HG03025 (cell line): ENCODE measurements at regions not wholly inside any gene's neighbourhood (a gene's known extent, or its start where the extent isn't known, plus 50 kb on each side); places are given as distances from the start of the nearest gene placed in this dataset.
"Not testable (repeated sequence)": the region's sequence is repeated elsewhere in the genome, so short reads cannot be mapped to it uniquely, and the experiment has no call there.

Experiments used
- ATAC-seq: cut with Tn5 transposase; IDR thresholded peaks from one replicate; pipeline ENCODE4 v1.9.1; 2021; ENCODE audit warnings: mild to moderate bottlenecking, moderate library complexity; ENCODE audit not compliant: unreplicated experiment, low FRiP score

GRCh38 chr1:104636581-104636980 is 886.9 kb downstream of the AMY1C start:
- ATAC-seq: no peak

GRCh38 chr1:104646233-104646632 is 896.5 kb downstream of the AMY1C start:
- ATAC-seq: no peak

- no peak for ATAC-seq
Measured at GRCh38 chr1:104648269-104648691, 898.6 kb downstream of the AMY1C start.

GRCh38 chr1:104664374-104664773 is 914.7 kb downstream of the AMY1C start:
- not testable (repeated sequence) for ATAC-seq

DNA sequence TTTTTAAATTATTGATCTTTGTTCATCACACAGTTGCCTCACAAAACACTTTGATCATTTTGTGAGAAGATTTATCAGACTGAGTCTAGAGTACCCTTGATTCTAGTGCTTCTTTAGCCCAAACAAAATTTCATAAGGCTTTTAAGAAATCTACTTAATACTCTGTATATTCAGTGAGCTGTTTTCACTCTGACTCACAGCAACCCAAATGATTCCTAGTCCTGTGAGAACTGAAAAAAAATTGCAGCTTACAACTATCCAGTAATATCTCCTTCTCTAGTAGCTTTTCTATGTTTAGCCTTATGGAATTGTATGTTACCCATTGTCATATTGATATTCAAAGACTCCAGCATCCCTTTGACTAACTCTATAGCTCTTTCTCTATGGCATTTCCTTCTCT is 915.6 kb downstream of the AMY1C start:
- no peak for ATAC-seq

DNA sequence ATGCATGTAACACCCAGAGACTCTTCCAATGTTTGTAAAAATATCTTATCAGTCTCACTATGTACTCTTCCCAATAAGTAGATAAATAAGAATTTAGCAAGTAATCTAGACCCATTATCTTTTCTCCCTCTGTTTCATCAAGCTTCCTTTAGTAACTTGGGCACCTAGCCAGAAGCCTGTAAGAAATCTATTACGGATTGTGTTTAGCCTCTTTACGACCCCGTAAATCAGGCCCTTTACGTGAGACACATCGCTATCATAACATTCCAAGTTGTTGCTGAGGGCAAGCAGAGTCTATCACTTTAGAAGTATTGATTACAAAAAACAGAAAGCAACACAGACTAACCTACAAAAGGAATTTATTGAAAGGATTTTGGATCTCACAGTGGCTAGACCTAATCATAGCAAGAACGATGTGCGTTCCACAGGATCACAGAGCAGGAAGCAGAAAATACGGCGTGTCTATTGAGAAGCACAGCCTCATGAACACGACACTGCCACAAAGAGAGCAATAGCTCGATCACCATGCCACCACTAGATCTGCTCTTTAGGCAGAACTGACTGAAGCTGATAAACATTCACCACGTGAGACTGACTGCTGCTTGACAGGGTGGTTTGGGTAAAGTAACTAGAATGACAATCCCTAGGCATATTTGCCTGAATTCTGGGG is 922.1 kb downstream of the AMY1C start:
- no peak for ATAC-seq

GRCh38 chr1:104699433-104699832 is 949.7 kb downstream of the AMY1C start:
- no peak for ATAC-seq

GRCh38 chr1:104702731-104703130 is 953.0 kb downstream of the AMY1C start:
- no peak for ATAC-seq

GRCh38 chr1:104706631-104707147 is 957.0 kb downstream of the AMY1C start:
- ATAC-seq: no peak

- ATAC-seq: no peak
Measured at GRCh38 chr1:104718752-104719151, 969.1 kb downstream of the AMY1C start.

DNA sequence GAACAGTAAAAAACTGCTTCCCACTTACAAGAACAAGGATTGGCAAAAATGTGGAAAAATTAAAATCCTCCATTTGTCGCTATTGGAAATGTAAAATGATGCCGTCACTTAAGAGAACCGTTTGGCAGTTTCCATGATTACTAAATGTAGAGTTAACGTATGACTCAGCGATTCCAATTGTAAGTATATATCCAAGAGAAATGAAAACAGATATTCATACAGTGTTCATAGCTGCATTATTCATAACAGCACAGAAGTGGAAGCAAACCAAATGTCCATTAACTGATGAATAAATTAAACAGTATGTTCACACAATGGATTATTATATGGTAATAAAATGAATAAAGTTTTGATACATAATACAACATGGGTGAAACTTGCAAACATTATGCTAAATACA is 971.0 kb downstream of the AMY1C start:
- ATAC-seq: no peak

GRCh38 chr1:104726917-104727316 is 977.2 kb downstream of the AMY1C start:
- no peak for ATAC-seq

DNA sequence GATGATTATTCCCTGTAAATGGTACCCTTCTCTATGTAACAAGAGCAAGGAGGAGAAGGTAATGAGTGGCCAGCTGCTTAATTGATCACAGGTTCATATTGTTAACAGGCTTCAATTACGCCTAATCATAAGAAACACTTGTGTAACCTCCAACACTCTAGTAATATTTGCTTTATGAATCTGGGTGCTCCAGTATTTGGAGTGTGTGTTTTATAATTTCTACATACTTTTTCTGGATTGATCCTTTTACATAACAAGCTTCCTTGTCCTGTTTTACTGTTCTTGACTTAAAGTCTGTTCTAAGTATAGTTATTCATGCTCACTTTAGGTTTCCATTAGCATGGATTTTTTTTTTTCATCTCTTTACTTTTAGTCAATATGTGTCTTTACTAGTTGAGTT is 984.2 kb downstream of the AMY1C start:
- ATAC-seq: no peak

DNA sequence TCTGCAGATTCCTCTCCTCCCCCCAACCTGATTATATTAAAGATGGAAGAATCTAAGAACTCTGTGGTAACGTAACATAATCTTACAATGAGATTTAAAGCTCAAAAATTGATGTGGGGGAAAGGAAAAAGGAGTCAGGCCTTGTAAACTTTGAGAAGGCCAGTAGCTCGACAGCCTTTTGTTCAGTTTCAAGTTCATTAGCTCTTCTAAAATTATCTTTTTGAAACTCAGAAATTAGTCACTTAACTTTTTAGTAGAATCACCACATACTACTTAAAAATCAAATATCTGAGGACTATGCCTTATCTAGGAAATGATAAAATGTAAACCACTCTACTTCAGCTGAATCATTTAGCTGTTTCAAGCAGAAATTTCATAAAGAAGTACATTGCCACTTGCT is 996.2 kb downstream of the AMY1C start:
- peak; percentile 45 for ATAC-seq

- ATAC-seq: no peak
Measured at GRCh38 chr1:104746994-104747393, 997.3 kb downstream of the AMY1C start.

GRCh38 chr1:104760017-104760416 is 1010.3 kb downstream of the AMY1C start:
- peak; percentile 97 for ATAC-seq

DNA sequence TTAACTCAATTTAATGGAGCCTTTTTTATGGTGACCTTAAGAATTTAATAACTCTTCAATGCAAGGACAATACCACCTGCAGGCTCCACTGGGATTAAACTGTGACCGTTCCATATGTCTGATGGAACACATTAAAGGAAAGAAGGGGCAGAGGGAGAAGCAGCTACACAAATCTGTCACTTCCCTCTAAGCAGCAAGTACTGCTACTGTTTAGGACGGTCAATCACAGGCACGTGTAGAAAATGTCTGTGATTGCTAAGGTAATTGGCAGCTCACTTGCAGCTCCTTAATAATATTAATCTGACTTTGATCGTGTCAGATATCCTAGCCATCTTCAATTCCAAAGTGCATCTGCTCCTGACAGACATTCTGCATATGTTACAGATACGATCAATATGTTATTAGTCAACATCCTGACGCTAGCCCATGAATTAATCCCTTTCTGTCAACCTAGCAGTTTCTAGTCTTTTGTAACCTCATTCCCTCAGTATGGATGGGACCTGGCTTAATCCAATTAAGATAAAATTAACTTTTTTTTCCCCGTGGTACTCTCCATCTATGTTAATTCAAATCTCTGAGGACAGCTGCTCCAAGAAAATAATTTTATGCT is 1012.4 kb downstream of the AMY1C start:
- ATAC-seq: no peak

DNA sequence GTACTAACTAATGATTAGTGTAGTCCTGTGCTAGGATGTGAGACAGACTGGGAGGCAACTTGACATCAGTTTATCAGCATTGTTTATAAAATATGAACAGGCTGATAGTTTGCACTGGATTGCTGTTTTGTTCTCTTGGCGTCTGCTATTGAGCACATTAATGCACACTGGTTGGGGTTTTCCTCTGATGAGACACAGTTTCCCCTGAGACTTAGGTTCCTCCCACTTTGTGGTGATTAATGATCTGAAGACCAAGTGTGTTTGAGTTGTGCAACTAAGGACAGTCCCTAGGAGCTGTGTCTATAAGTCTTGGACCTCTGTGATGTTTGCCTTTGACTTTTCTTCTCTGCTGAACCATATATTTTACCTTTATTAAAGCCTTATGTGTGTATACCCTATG is 1015.4 kb downstream of the AMY1C start:
- no peak for ATAC-seq

GRCh38 chr1:104768466-104768865 is 1018.8 kb downstream of the AMY1C start:
- no peak for ATAC-seq

DNA sequence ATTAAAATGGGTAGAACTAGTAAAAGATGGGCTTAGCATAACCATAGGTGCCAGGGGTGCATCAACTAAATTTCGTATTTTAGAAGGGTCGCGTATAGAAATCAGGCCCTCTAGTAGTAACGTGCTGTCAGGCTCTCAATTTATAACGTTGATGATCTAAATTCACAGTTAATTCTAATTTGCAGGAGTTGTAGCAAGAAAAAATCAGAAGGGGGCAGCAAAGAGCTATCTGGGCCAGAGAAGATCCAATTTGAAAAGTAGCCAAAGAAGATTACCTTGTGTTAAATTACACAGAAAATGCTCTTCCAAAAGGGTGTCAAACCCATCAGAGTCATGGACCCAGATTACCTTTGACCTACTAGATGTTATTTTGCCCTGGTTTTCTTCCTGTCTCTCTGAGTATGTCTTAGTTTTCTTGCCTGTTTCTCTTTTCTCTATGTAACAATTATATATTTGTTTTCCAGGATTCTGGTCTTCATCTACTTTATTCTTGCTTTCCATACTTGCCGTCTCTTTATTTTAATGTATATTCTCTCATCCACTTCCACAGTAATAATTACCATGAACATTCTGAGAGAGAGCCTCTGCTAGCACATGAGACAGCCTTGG is 1030.9 kb downstream of the AMY1C start:
- no peak for ATAC-seq

- ATAC-seq: no peak
Measured at GRCh38 chr1:104785575-104786187, 1036.0 kb downstream of the AMY1C start.
